ENCODE measurements at regions not wholly inside any gene's neighbourhood (a gene's known extent, or its start where the extent isn't known, plus 50 kb on each side); places are given as distances from the start of the nearest gene placed in this dataset.

DNA sequence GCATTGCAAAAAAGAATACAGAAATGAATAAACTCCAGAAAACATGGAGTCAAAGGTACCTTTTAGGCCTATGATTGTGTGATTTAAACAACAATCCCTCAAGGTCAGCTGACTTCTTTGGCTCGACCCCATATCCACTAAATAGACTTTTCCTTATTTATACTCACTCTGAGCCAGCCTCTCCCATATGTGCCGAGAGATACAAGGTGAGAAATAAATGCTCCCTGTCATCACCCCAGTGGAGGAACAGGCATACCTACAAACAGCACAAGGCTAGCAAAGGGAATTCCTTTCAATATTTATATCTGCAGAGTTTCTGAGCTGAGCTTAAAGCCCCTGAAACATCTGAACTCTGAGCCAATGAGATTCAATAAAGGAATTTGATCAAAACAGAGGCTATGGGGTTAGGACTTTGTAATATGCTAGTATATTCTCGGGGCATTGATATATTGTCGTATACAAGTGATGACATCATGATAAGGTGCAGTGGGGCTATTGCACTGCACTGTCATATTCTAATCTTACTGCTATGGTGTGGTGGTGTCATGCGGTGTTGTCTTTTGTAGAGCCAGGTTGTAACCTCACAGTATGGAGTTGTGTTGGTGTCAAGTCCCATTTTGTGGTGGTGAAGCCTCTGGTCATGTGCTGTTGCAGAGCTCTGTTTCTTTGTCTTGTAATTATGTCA is 56.0 kb upstream of the GALNT18 start:
- Histone ChIP-seq H3K9me1 (replicated peaks; ENCODE audit: control insufficient read depth, extremely low read depth, insufficient read depth, low read length) (no peaks in the 10 kb centered on the region), H3K79me2 (ENCODE audit: control insufficient read depth, insufficient read depth, low read length) (no peaks in the 10 kb centered on the region), H3K9ac (replicated peaks; ENCODE audit: extremely low read depth, insufficient read depth, low read length) (no peak overlapping the region), H3K4me1 (ENCODE audit: control insufficient read depth, extremely low read depth, insufficient read depth, low read length) (no peaks in the 10 kb centered on the region), H2AFZ (ENCODE audit: low read depth, low read length) (no peak overlapping the region), H3K36me3 (ENCODE audit: control insufficient read depth in 2 of 2, extremely low read depth in 1 of 2, insufficient read depth in 2 of 2, low read length in 2 of 2) (no peaks in the 10 kb centered on the region), H3K9me3 (replicated peaks; ENCODE audit: control insufficient read depth, insufficient read depth, low read length) (no peaks in the 10 kb centered on the region), H3K27me3 (ENCODE audit: control insufficient read depth in 2 of 2, insufficient read depth in 2 of 2, low read length in 2 of 2) (peaks cover 0 to 2% of the 10 kb centered on the region in 2 experiments), H3K4me2 (ENCODE audit: insufficient read depth, low read length) (no peak overlapping the region), H3K27ac (ENCODE audit: insufficient read depth, low read depth, low read length) (no peak overlapping the region), H3K4me3 (replicated peaks in 1 of 3; ENCODE audit: insufficient read depth in 1 of 3, low read depth in 1 of 3, low read length in 3 of 3) (no peak overlapping the region), H4K20me1 (replicated peaks; ENCODE audit: control insufficient read depth, extremely low read depth, insufficient read depth, low read length) (no peaks in the 10 kb centered on the region)
- CTCF ChIA-PET, result no interaction called here
- intact Hi-C loops (cut with micrococcal nuclease), result no loop called here
- FAIRE-seq, result no peak
- POLR2A ChIA-PET, result no interaction called here
- TF ChIP-seq EZH2 (IDR thresholded peaks at IDR 0.05; ENCODE audit: borderline replicate concordance, low read depth, low read length, severe bottlenecking) (no peak), GATA2 (IDR thresholded peaks at IDR 0.05; ENCODE audit: insufficient read depth, insufficient read length, low read depth, low read length) (no peak), JUN (IDR thresholded peaks at IDR 0.05; ENCODE audit: borderline replicate concordance, insufficient read depth, insufficient read length, low read depth) (no peak), FOS (IDR thresholded peaks at IDR 0.05; ENCODE audit: borderline replicate concordance, insufficient read depth, low read length) (no peak), MYC (IDR thresholded peaks at IDR 0.05; ENCODE audit: low read depth, low read length) (no peak), POLR2A (IDR thresholded peaks at IDR 0.05; ENCODE audit: low read depth, low read length) (no peak), POLR2AphosphoS5 (IDR thresholded peaks at IDR 0.05; ENCODE audit: insufficient read depth, low read depth, low read length) (no peak)
- TF ChIP-seq, protein P1, sequence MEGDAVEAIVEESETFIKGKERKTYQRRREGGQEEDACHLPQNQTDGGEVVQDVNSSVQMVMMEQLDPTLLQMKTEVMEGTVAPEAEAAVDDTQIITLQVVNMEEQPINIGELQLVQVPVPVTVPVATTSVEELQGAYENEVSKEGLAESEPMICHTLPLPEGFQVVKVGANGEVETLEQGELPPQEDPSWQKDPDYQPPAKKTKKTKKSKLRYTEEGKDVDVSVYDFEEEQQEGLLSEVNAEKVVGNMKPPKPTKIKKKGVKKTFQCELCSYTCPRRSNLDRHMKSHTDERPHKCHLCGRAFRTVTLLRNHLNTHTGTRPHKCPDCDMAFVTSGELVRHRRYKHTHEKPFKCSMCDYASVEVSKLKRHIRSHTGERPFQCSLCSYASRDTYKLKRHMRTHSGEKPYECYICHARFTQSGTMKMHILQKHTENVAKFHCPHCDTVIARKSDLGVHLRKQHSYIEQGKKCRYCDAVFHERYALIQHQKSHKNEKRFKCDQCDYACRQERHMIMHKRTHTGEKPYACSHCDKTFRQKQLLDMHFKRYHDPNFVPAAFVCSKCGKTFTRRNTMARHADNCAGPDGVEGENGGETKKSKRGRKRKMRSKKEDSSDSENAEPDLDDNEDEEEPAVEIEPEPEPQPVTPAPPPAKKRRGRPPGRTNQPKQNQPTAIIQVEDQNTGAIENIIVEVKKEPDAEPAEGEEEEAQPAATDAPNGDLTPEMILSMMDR (IDR thresholded peaks at IDR 0.05; ENCODE audit: extremely low read depth in 1 of 2, insufficient read depth in 1 of 2, low read depth in 1 of 2, low read length in 2 of 2), result no peak
- TF ChIP-seq, protein P2, sequence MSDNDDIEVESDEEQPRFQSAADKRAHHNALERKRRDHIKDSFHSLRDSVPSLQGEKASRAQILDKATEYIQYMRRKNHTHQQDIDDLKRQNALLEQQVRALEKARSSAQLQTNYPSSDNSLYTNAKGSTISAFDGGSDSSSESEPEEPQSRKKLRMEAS (IDR thresholded peaks at IDR 0.05; ENCODE audit: insufficient read depth, insufficient read length), result no peak
- dilution Hi-C loops (cut with MboI; ENCODE audit: extremely low pct_ligation_motif_present, low sequenced_read_pairs), result no loop called here
- no peak for DNase-seq (ENCODE audit: low read depth, low spot score)
- BruUV-seq (replicated peaks), result no TSS peak

All from endothelial cell of umbilical vein (primary cell).